Spleen (tissue), 11 donors: ENCODE measurements at regions not wholly inside any gene's neighbourhood (a gene's known extent, or its start where the extent isn't known, plus 50 kb on each side); places are given as distances from the start of the nearest gene placed in this dataset.

Source experiments
- DNase-seq: peaks from one replicate; pipeline ENCODE4 v3.0.0-alpha.2; 2020
- H3K27ac ChIP-seq, 8 donors: fragments of 200-600 bp; sonication (generic) in 7 of 8; 1 replicate in 4 of 8; 2 replicates in 4 of 8; pipeline versions ENCODE4 v1.5.0 to v1.8.0; 2016 to 2021; ENCODE audit warnings: inconsistent platforms in 4 of 8, mild to moderate bottlenecking in 4 of 8, moderate library complexity in 1 of 8
- H3K27me3 ChIP-seq, 7 donors: fragments of 200-600 bp; sonication (generic) in 6 of 7; replicated peaks in 1 of 7; 1 replicate in 4 of 7; 2 replicates in 3 of 7; pipeline versions ENCODE4 v1.5.0 to v1.8.0; 2016 to 2021; ENCODE audit warnings: inconsistent platforms in 3 of 7, mild to moderate bottlenecking in 1 of 7
- H3K36me3 ChIP-seq, 6 donors: fragments of 200-600 bp; sonication (generic) in 5 of 6; 1 replicate in 4 of 6; 2 replicates in 2 of 6; pipeline versions ENCODE4 v1.5.0 to v1.8.0; 2016 to 2021; ENCODE audit warnings: inconsistent platforms in 2 of 6
- H3K4me1 ChIP-seq, 6 donors: fragments of 200-600 bp; sonication (generic) in 5 of 6; 1 replicate in 3 of 6; 2 replicates in 3 of 6; pipeline versions ENCODE4 v1.5.0 to v1.8.0; 2016 to 2021; ENCODE audit warnings: inconsistent platforms in 3 of 6
- H3K4me3 ChIP-seq, 8 donors: fragments of 200-600 bp; sonication (generic) in 7 of 8; 1 replicate in 4 of 8; 2 replicates in 4 of 8; pipeline versions ENCODE4 v1.5.0 to v1.8.0; 2016 to 2021; ENCODE audit warnings: inconsistent platforms in 4 of 8, mild to moderate bottlenecking in 4 of 8, moderate library complexity in 2 of 8
- H3K9me3 ChIP-seq, 8 donors: fragments of 200-600 bp; sonication (generic) in 7 of 8; 1 replicate in 4 of 8; 2 replicates in 4 of 8; pipeline versions ENCODE4 v1.5.0 to v1.8.0; 2016 to 2021; ENCODE audit warnings: inconsistent platforms in 4 of 8
- CTCF ChIP-seq, 11 experiments: fragments of 200-600 bp in 7 of 11; fragments of 450-650 bp in 4 of 11; sonication (generic) in 4 of 11; IDR thresholded peaks in 8 of 11; conservative IDR thresholded peaks in 3 of 11; 1 replicate in 7 of 11; 2 replicates in 4 of 11; pipeline versions ENCODE4 v1.4.0 to v1.8.0; 2016 to 2021; ENCODE audit warnings: antibody characterized with exemption in 11 of 11, inconsistent platforms in 4 of 11, mild to moderate bottlenecking in 1 of 11
- POLR2A ChIP-seq, 3 donors: fragments of 450-650 bp; IDR thresholded peaks; one replicate each; pipeline ENCODE4 v1.5.1; 2017; ENCODE audit warnings: antibody characterized with exemption in 3 of 3, mild to moderate bottlenecking in 1 of 3
- POLR2AphosphoS5 ChIP-seq, 3 donors: sonication (generic); formaldehyde crosslinking; IDR thresholded peaks; one replicate each; pipeline ENCODE4 v1.5.1; 2017; ENCODE audit warnings: antibody characterized with exemption in 3 of 3
- WGBS, 5 donors: extraction: QIAGEN DNeasy Blood & Tissue Kit in 3 of 5; methylation state at CpG; one replicate each; pipeline versions ENCODE4 v1.1.5 to v1.1.7; 2013 to 2018; 5-methylcytosine and 5-hydroxymethylcytosine counted together
- intact Hi-C: fragments of 100-400 bp; cut with DNase I; formaldehyde crosslinking; loops from one replicate; pipeline ENCODE4 v1.15.0; 2023; ENCODE audit warnings: low total_unique reads
- donor health status: healthy with polysubstance abuse.
- donor health status: DM: no; HTN: no; CAD: no; lungs with moderate emphysema.
- donor health status: DM: no; HTN: no; CAD: no.
- donor health status: Bipolar disorder and iron deficiency.
- donor health status: healthy.
- donor health status: DM: no; HTN: no; CAD: no.
- donor health status: DM: yes; HTN: yes; CAD: no.

GRCh38 chr9:108277216-108277615 is 578.6 kb downstream of the ACTL7B start:
- Histone ChIP-seq H3K4me1 (peaks cover 0 to 10% (median 6%) of the 10 kb centered on the region in 6 donors), H3K27ac (no peak overlapping the region), H3K9me3 (no peaks in the 10 kb centered on the region), H3K4me3 (no peak overlapping the region), H3K36me3 (no peaks in the 10 kb centered on the region), H3K27me3 (no peaks in the 10 kb centered on the region)
- intact Hi-C loops = loop anchor here (10.0 kb wide), 1 partner anchor 792 kb away; the partner anchor contains the start of gene KLF4
- no peak for TF ChIP-seq CTCF (IDR thresholded peaks at IDR 0.05 in 8 of 11, conservative IDR thresholded peaks at IDR 0.05 in 3 of 11)
- TF ChIP-seq POLR2AphosphoS5 (IDR thresholded peaks at IDR 0.05) = no peak
- TF ChIP-seq POLR2A (IDR thresholded peaks at IDR 0.05) = no peak
- no peak for DNase-seq

- Histone ChIP-seq H3K9me3 (no peaks in the 10 kb centered on the region), H3K27ac (no peak overlapping the region), H3K36me3 (no peaks in the 10 kb centered on the region), H3K4me1 (peaks cover 0 to 16% (median 11%) of the 10 kb centered on the region in 6 donors), H3K27me3 (no peaks in the 10 kb centered on the region), H3K4me3 (no peak overlapping the region)
- WGBS, 5 donors = 81 to 94% (median 86%) methylated on average over 2 of the region's 2 CpGs
- DNase-seq = no peak
- intact Hi-C loops = loop anchor here (10.0 kb wide), 1 partner anchor 791 kb away; the partner anchor contains the start of gene KLF4
- no peak for TF ChIP-seq POLR2A (IDR thresholded peaks at IDR 0.05)
- no peak for TF ChIP-seq POLR2AphosphoS5 (IDR thresholded peaks at IDR 0.05)
- TF ChIP-seq CTCF (IDR thresholded peaks at IDR 0.05 in 8 of 11, conservative IDR thresholded peaks at IDR 0.05 in 3 of 11) = no peak
These were observed 579.9 kb downstream of the ACTL7B start for GRCh38 chr9:108275906-108276305.

- WGBS, 5 donors = 90 to 98% (median 94%) methylated on average over 5 of the region's 5 CpGs
- intact Hi-C loops = loop anchor here (10.0 kb wide), 1 partner anchor 790 kb away; the partner anchor contains the start of gene KLF4
- H3K9me3 ChIP-seq = no peaks in the 10 kb centered on the region
These were observed 580.8 kb downstream of the ACTL7B start for GRCh38 chr9:108274971-108275370.

DNA sequence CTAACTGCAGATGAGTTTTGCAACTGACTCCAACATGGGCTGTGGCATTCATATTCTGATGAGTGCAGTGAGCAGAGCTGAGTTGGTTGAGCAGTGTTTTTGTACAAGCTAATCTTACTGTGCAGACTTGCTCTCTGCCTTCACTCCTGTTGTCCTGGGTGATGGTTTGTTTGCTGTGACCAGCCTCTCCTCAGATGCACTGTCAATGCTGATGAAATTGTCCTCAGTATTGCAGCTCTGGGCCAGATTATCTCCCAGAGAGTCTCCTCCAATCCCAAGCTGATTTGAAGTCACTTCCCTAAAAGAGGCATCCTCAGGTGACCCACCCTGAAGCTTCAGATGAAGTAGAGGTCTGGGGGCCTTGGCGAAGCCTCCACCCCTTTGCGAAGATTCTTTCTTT is 581.8 kb downstream of the ACTL7B start:
- H3K4me1 ChIP-seq = peaks cover 0 to 16% (median 11%) of the 10 kb centered on the region in 6 donors
- no peaks in the 10 kb centered on the region for H3K9me3 ChIP-seq
- no peaks in the 10 kb centered on the region for H3K36me3 ChIP-seq
- no peak overlapping the region for H3K4me3 ChIP-seq
- TF ChIP-seq POLR2A (IDR thresholded peaks at IDR 0.05) (no peak), CTCF (IDR thresholded peaks at IDR 0.05 in 8 of 11, conservative IDR thresholded peaks at IDR 0.05 in 3 of 11) (no peak), POLR2AphosphoS5 (IDR thresholded peaks at IDR 0.05) (no peak)
- 90 to 100% (median 98%) methylated on average over 2 of the region's 2 CpGs for WGBS, 5 donors
- intact Hi-C loops = loop anchor here (10.0 kb wide), 1 partner anchor 789 kb away; the partner anchor contains the start of gene KLF4
- no peak overlapping the region for H3K27ac ChIP-seq
- H3K27me3 ChIP-seq = no peaks in the 10 kb centered on the region
- DNase-seq = no peak

More at GRCh38 chr9:108274971-108275370, 580.8 kb downstream of the ACTL7B start:
- TF ChIP-seq CTCF (IDR thresholded peaks at IDR 0.05 in 8 of 11, conservative IDR thresholded peaks at IDR 0.05 in 3 of 11) (no peak), POLR2A (IDR thresholded peaks at IDR 0.05) (no peak), POLR2AphosphoS5 (IDR thresholded peaks at IDR 0.05) (no peak)
- no peak overlapping the region for H3K4me3 ChIP-seq
- no peak overlapping the region for H3K27ac ChIP-seq
- no peaks in the 10 kb centered on the region for H3K36me3 ChIP-seq
- H3K4me1 ChIP-seq = peaks cover 0 to 16% (median 11%) of the 10 kb centered on the region in 6 donors
- no peak for DNase-seq
- no peaks in the 10 kb centered on the region for H3K27me3 ChIP-seq
